K562 (cell line): ENCODE measurements at regions not wholly inside any gene's neighbourhood (a gene's known extent, or its start where the extent isn't known, plus 50 kb on each side); places are given as distances from the start of the nearest gene placed in this dataset.

Experiments used
- ATAC-seq: fragments of 200-7000 bp; cut with Tn5 transposase; 3 replicates; pipeline ENCODE4 v1.9.1; 2020; ENCODE audit warnings: moderate library complexity
- BruUV-seq: library from RNA; stranded (reverse); fragments of 400-500 nt; replicated peaks from 2 replicates; lab custom pipeline; 2021; lab: Mats Ljungman, UMichigan
- CTCF ChIA-PET: fragments of 300-600 bp; formaldehyde crosslinking; extraction: SDS; loops from one replicate; lab custom pipeline; 2021; ENCODE audit warnings: low intra/inter-chr PET ratio; lab: Yijun Ruan, JAX
- POLR2A ChIA-PET: fragments of 300-600, 350-650 bp; sonication (Branson Sonifier 250); formaldehyde crosslinking; extraction: SDS; loops from one replicate; lab custom pipeline; 2021; ENCODE audit warnings: antibody characterized with exemption, inconsistent platforms; lab: Yijun Ruan, JAX
- DNase-seq, 4 experiments: peaks; one replicate each; pipeline versions ENCODE4 v3.0.0 to v3.0.0-alpha.2; 2011 to 2018; ENCODE audit warnings: low spot score in 3 of 4, mixed read lengths in 3 of 4; ENCODE audit errors: extremely low read depth in 1 of 4
- FAIRE-seq: peaks from 2 replicates; lab custom pipeline; 2011; peaks lifted over from hg19 to GRCh38; lab: Jason Lieb, UNC
- H2AFZ ChIP-seq: 2 replicates; pipeline ENCODE4 v1.6.0; 2011; ENCODE audit warnings: low read depth, low read length, control low read depth, inconsistent platforms
- H3K27ac ChIP-seq: fragments of 200-600 bp; 3 replicates; pipeline ENCODE4 v1.8.0; 2011; ENCODE audit warnings: low read depth, mild to moderate bottlenecking, control low read depth, inconsistent platforms, low read length, moderate library complexity, mixed read lengths; ENCODE audit errors: extremely low read depth
- H3K27me3 ChIP-seq, 2 experiments: fragments of 300-600 bp in 1 of 2; 2 replicates in 1 of 2; 3 replicates in 1 of 2; pipeline versions ENCODE4 v1.6.0 to v1.8.0; 2011; ENCODE audit warnings: inconsistent platforms in 2 of 2, low read length in 2 of 2, mild to moderate bottlenecking in 1 of 2, mixed read lengths in 1 of 2, moderate library complexity in 1 of 2; ENCODE audit not compliant: control insufficient read depth in 2 of 2, insufficient read depth in 2 of 2
- H3K36me3 ChIP-seq: fragments of 300-600 bp; 3 replicates; pipeline ENCODE4 v1.8.0; 2011; ENCODE audit warnings: mild to moderate bottlenecking, low read length, inconsistent platforms; ENCODE audit not compliant: control insufficient read depth, insufficient read depth
- H3K4me1 ChIP-seq, 2 experiments: fragments of 200-600 bp in 1 of 2; replicated peaks in 1 of 2; 2 replicates in 1 of 2; 3 replicates in 1 of 2; pipeline versions ENCODE4 v1.5.1 to v1.8.0; 2011; ENCODE audit warnings: inconsistent platforms in 2 of 2, low read length in 2 of 2, mild to moderate bottlenecking in 1 of 2, mixed read lengths in 1 of 2, moderate library complexity in 1 of 2; ENCODE audit not compliant: control insufficient read depth in 2 of 2, insufficient read depth in 2 of 2
- H3K4me2 ChIP-seq: 2 replicates; pipeline ENCODE4 v1.6.1; 2011; ENCODE audit warnings: low read length, control low read depth, inconsistent platforms, mixed read lengths; ENCODE audit not compliant: insufficient read depth
- H3K4me3 ChIP-seq: fragments of 200-600 bp; sonication (generic), shearing (Covaris generic); 2 replicates; pipeline ENCODE4 v1.5.1; 2016; ENCODE audit warnings: control low read depth, inconsistent platforms
- H3K79me2 ChIP-seq: fragments of 200-600 bp; 3 replicates; pipeline ENCODE4 v1.8.0; 2011; ENCODE audit warnings: low read length, inconsistent platforms; ENCODE audit not compliant: control insufficient read depth, insufficient read depth
- H3K9ac ChIP-seq, 2 experiments: 2 replicates each; pipeline versions ENCODE4 v1.6.0 to v1.6.1; 2011; ENCODE audit warnings: low read depth in 2 of 2, low read length in 2 of 2, control low read depth in 1 of 2, inconsistent platforms in 1 of 2, mild to moderate bottlenecking in 1 of 2, mixed read lengths in 1 of 2; ENCODE audit not compliant: insufficient read depth in 1 of 2
- H3K9me1 ChIP-seq: one replicate; pipeline ENCODE4 v1.6.0; 2011; ENCODE audit warnings: inconsistent platforms, mild to moderate bottlenecking, low read length, moderate library complexity; ENCODE audit not compliant: control insufficient read depth, insufficient read depth
- H3K9me3 ChIP-seq: replicated peaks from 2 replicates; pipeline ENCODE4 v1.5.1; 2011; ENCODE audit warnings: low read depth, low read length, inconsistent platforms; ENCODE audit not compliant: control insufficient read depth, insufficient read depth
- H4K20me1 ChIP-seq: replicated peaks from 2 replicates; pipeline ENCODE4 v1.6.1; 2011; ENCODE audit warnings: low read length, inconsistent platforms, mixed read lengths; ENCODE audit not compliant: control insufficient read depth, insufficient read depth
- ARHGAP35 ChIP-seq: fragments of 450-650 bp; IDR thresholded peaks from 2 replicates; pipeline ENCODE4 v1.6.1; 2018; ENCODE audit not compliant: partially characterized antibody
- NFRKB ChIP-seq: fragments of 450-650 bp; IDR thresholded peaks from 2 replicates; pipeline ENCODE4 v1.6.1; 2016; ENCODE audit warnings: low read depth
- SIRT6 ChIP-seq: IDR thresholded peaks from one replicate; pipeline ENCODE4 v1.6.1; 2012; ENCODE audit warnings: low read depth, mild to moderate bottlenecking, control low read depth, inconsistent platforms, low read length, moderate library complexity
- XRCC5 ChIP-seq: fragments of 200-400 bp; formaldehyde crosslinking; IDR thresholded peaks from 2 replicates; pipeline ENCODE4 v1.6.1; 2017; ENCODE audit warnings: low read depth, mild to moderate bottlenecking, low read length
- ZC3H8 ChIP-seq: fragments of 450-650 bp; IDR thresholded peaks from 2 replicates; pipeline ENCODE4 v1.6.1; 2017
- ZNF146 ChIP-seq: IDR thresholded peaks from one replicate; pipeline ENCODE4 v1.6.1; 2018; ENCODE audit warnings: missing compliant biosample characterization; ENCODE audit not compliant: unreplicated experiment
- WGBS: fragments of 100-300 bp; shearing (Covaris generic); methylation state at CpG from one replicate; pipeline ENCODE4 v1.1.6; 2016; ENCODE audit warnings: low coverage, mixed read lengths; ENCODE audit not compliant: insufficient coverage; ENCODE audit errors: missing lambda C conversion rate; 5-methylcytosine and 5-hydroxymethylcytosine counted together
- in situ Hi-C: fragments of 300-500 bp; cut with MboI; formaldehyde crosslinking; loops from 4 replicates; pipeline ENCODE4 v1.15.0; 2018; ENCODE audit warnings: inconsistent platforms, mixed read lengths
- intact Hi-C: fragments of 100-400 bp; cut with micrococcal nuclease; formaldehyde crosslinking; loops from 2 replicates; pipeline ENCODE4 v1.14.2; 2022
- TF ChIP-seq, protein P1 (sequence below): fragments of 450-650 bp; formaldehyde crosslinking; IDR thresholded peaks from 2 replicates; pipeline ENCODE4 v1.4.0; 2020; ENCODE audit warnings: mild to moderate bottlenecking, moderate library complexity

GRCh38 chr4:187124331-187124730, 400.7 kb upstream of the FAT1 start:
- Histone ChIP-seq H3K4me1 (no peaks in the 10 kb centered on the region), H3K4me3 (no peak overlapping the region), H3K9me3 (no peaks in the 10 kb centered on the region), H3K9ac (no peak overlapping the region), H3K4me2 (no peak overlapping the region), H2AFZ (no peak overlapping the region), H3K27ac (no peak overlapping the region), H3K27me3 (peaks cover 16 to 30% of the 10 kb centered on the region in 2 experiments; a peak in 4 of 5 replicates), H3K79me2 (no peaks in the 10 kb centered on the region), H4K20me1 (no peaks in the 10 kb centered on the region), H3K36me3 (no peaks in the 10 kb centered on the region), H3K9me1 (no peaks in the 10 kb centered on the region)
- ChIA-PET POLR2A (no interaction called here), CTCF (no interaction called here)
- in situ Hi-C loops, result no loop called here
- no peak for ATAC-seq
- WGBS, result 2% methylated on average over 12 of the region's 12 CpGs
- no peak for DNase-seq
- no TSS peak for BruUV-seq
- TF ChIP-seq SIRT6 (no peak), NFRKB (no peak), ARHGAP35 (no peak), ZC3H8 (no peak), XRCC5 (no peak), ZNF146 (CRISPR knock-in tag) (no peak)
- TF ChIP-seq, protein P1, sequence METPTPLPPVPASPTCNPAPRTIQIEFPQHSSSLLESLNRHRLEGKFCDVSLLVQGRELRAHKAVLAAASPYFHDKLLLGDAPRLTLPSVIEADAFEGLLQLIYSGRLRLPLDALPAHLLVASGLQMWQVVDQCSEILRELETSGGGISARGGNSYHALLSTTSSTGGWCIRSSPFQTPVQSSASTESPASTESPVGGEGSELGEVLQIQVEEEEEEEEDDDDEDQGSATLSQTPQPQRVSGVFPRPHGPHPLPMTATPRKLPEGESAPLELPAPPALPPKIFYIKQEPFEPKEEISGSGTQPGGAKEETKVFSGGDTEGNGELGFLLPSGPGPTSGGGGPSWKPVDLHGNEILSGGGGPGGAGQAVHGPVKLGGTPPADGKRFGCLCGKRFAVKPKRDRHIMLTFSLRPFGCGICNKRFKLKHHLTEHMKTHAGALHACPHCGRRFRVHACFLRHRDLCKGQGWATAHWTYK, result no peak
- no peak for FAIRE-seq
- intact Hi-C loops, result no loop called here
